H9 (cell line): ENCODE measurements at regions not wholly inside any gene's neighbourhood (a gene's known extent, or its start where the extent isn't known, plus 50 kb on each side); places are given as distances from the start of the nearest gene placed in this dataset.

Source experiments
- DNase-seq: peaks from one replicate; pipeline ENCODE4 v3.0.0-alpha.2; 2017
- H2AFZ ChIP-seq: one replicate; pipeline ENCODE4 v1.6.1; 2013; ENCODE audit warnings: mild to moderate bottlenecking, low read length, control low read depth, moderate library complexity
- H2AK5ac ChIP-seq: 2 replicates; pipeline ENCODE4 v1.6.1; 2013; ENCODE audit warnings: low read length, control low read depth, mixed read lengths; ENCODE audit not compliant: insufficient read length
- H2BK120ac ChIP-seq: one replicate; pipeline ENCODE4 v1.6.1; 2013; ENCODE audit warnings: low read depth, mild to moderate bottlenecking, low read length, control low read depth, inconsistent platforms; ENCODE audit not compliant: poor library complexity, severe bottlenecking
- H2BK12ac ChIP-seq: 2 replicates; pipeline ENCODE4 v1.6.1; 2013; ENCODE audit warnings: low read length, control low read depth, mixed read lengths, low read depth; ENCODE audit not compliant: insufficient read length
- H2BK15ac ChIP-seq: 2 replicates; pipeline ENCODE4 v1.6.1; 2013; ENCODE audit warnings: low read depth, low read length, control low read depth
- H2BK20ac ChIP-seq: one replicate; pipeline ENCODE4 v1.6.1; 2013; ENCODE audit warnings: low read depth, mild to moderate bottlenecking, low read length, control low read depth, inconsistent platforms; ENCODE audit not compliant: poor library complexity, severe bottlenecking
- H2BK5ac ChIP-seq: 2 replicates; pipeline ENCODE4 v1.6.1; 2013; ENCODE audit warnings: low read length, control low read depth, mixed read lengths; ENCODE audit not compliant: insufficient read length
- H3K14ac ChIP-seq: 2 replicates; pipeline ENCODE4 v1.6.1; 2013; ENCODE audit warnings: low read length, control low read depth; ENCODE audit not compliant: insufficient read depth
- H3K18ac ChIP-seq: 2 replicates; pipeline ENCODE4 v1.6.1; 2013; ENCODE audit warnings: low read depth, mild to moderate bottlenecking, mixed read lengths, low read length, control low read depth; ENCODE audit not compliant: insufficient read length
- H3K23ac ChIP-seq: 2 replicates; pipeline ENCODE4 v1.6.1; 2013; ENCODE audit warnings: low read length, control low read depth, mixed read lengths, low read depth; ENCODE audit not compliant: insufficient read length
- H3K23me2 ChIP-seq: 2 replicates; pipeline ENCODE4 v1.6.1; 2013; ENCODE audit warnings: low read depth, mild to moderate bottlenecking, mixed read lengths, low read length, control low read depth; ENCODE audit not compliant: insufficient read length, poor library complexity, severe bottlenecking
- H3K27ac ChIP-seq: 2 replicates; pipeline ENCODE4 v1.5.1; 2013; ENCODE audit warnings: low read length, control low read depth, mixed read lengths, low read depth; ENCODE audit not compliant: insufficient read length
- H3K27me3 ChIP-seq: 2 replicates; pipeline ENCODE4 v1.6.1; 2013; ENCODE audit warnings: low read length, control low read depth, inconsistent platforms; ENCODE audit not compliant: insufficient read depth
- H3K4ac ChIP-seq: 2 replicates; pipeline ENCODE4 v1.6.1; 2013; ENCODE audit warnings: low read depth, mild to moderate bottlenecking, control low read depth, inconsistent platforms, low read length, moderate library complexity
- H3K4me1 ChIP-seq: 2 replicates; pipeline ENCODE4 v1.6.1; 2013; ENCODE audit warnings: low read length, control low read depth, inconsistent platforms; ENCODE audit not compliant: insufficient read depth
- H3K4me2 ChIP-seq: 2 replicates; pipeline ENCODE4 v1.6.1; 2013; ENCODE audit warnings: low read length, control low read depth, mixed read lengths; ENCODE audit not compliant: insufficient read length, insufficient read depth
- H3K56ac ChIP-seq: 2 replicates; pipeline ENCODE4 v1.6.1; 2013; ENCODE audit warnings: low read depth, mild to moderate bottlenecking, mixed read lengths, low read length, control low read depth; ENCODE audit not compliant: insufficient read length
- H3K79me1 ChIP-seq: 2 replicates; pipeline ENCODE4 v1.6.1; 2013; ENCODE audit warnings: low read depth, mild to moderate bottlenecking, moderate library complexity, low read length, control low read depth, inconsistent platforms; ENCODE audit not compliant: insufficient read depth, poor library complexity, severe bottlenecking
- H3K79me2 ChIP-seq: 2 replicates; pipeline ENCODE4 v1.6.1; 2013; ENCODE audit warnings: low read length, control low read depth, inconsistent platforms; ENCODE audit not compliant: insufficient read depth
- H3K9ac ChIP-seq: 2 replicates; pipeline ENCODE4 v1.6.1; 2013; ENCODE audit warnings: low read length, control low read depth, mixed read lengths; ENCODE audit not compliant: insufficient read length; ENCODE audit errors: extremely low read depth
- H3K9me3 ChIP-seq: one replicate; pipeline ENCODE4 v1.6.1; 2013; ENCODE audit warnings: low read depth, low read length, inconsistent platforms; ENCODE audit not compliant: control insufficient read depth
- H3T11ph ChIP-seq: one replicate; pipeline ENCODE4 v1.6.1; 2013; ENCODE audit warnings: mild to moderate bottlenecking, low read length, control low read depth, inconsistent platforms
- H4K20me1 ChIP-seq: one replicate; pipeline ENCODE4 v1.6.1; 2013; ENCODE audit not compliant: control insufficient read depth, insufficient read length, insufficient read depth
- H4K5ac ChIP-seq: 2 replicates; pipeline ENCODE4 v1.6.1; 2013; ENCODE audit warnings: low read depth, mild to moderate bottlenecking, mixed read lengths, low read length, control low read depth; ENCODE audit not compliant: insufficient read length
- H4K8ac ChIP-seq: replicated peaks from 2 replicates; pipeline ENCODE4 v1.6.1; 2013; ENCODE audit warnings: low read length, control low read depth, mixed read lengths, low read depth; ENCODE audit not compliant: insufficient read length
- H4K91ac ChIP-seq: 2 replicates; pipeline ENCODE4 v1.6.1; 2013; ENCODE audit warnings: low read depth, mild to moderate bottlenecking, moderate library complexity, mixed read lengths, low read length, control low read depth; ENCODE audit not compliant: insufficient read length
- H3K27ac Mint-ChIP-seq, 3 experiments: 2 replicates in 2 of 3; 3 replicates in 1 of 3; pipeline ENCODE4 v1.8.0; 2020 to 2021; ENCODE audit warnings: mixed read lengths in 3 of 3, mild to moderate bottlenecking in 1 of 3, moderate library complexity in 1 of 3
- H3K27me3 Mint-ChIP-seq: 2 replicates; pipeline ENCODE4 v1.8.0; 2021; ENCODE audit warnings: low read depth, mild to moderate bottlenecking, moderate library complexity, mixed read lengths
- H3K36me3 Mint-ChIP-seq, 3 experiments: 2 replicates in 2 of 3; 3 replicates in 1 of 3; pipeline ENCODE4 v1.8.0; 2020 to 2021; ENCODE audit warnings: low read depth in 3 of 3, mixed read lengths in 3 of 3; ENCODE audit not compliant: insufficient read depth in 1 of 3
- H3K4me1 Mint-ChIP-seq, 2 experiments: 2 replicates each; pipeline ENCODE4 v1.8.0; 2020; ENCODE audit warnings: mixed read lengths in 2 of 2
- H3K4me3 Mint-ChIP-seq, 2 experiments: 2 replicates in 1 of 2; 3 replicates in 1 of 2; pipeline ENCODE4 v1.8.0; 2020 to 2021; ENCODE audit warnings: mild to moderate bottlenecking in 2 of 2, mixed read lengths in 2 of 2, moderate library complexity in 1 of 2
- H3K9me3 Mint-ChIP-seq, 2 experiments: 2 replicates in 1 of 2; 3 replicates in 1 of 2; pipeline ENCODE4 v1.8.0; 2020; ENCODE audit warnings: mild to moderate bottlenecking in 2 of 2, mixed read lengths in 2 of 2, moderate library complexity in 1 of 2
- WGBS: extraction: QIAGEN DNeasy Blood & Tissue Kit; methylation state at CpG from one replicate; pipeline ENCODE4 v1.1.7; 2013; ENCODE audit warnings: missing lambda C conversion rate, low lambda C conversion rate, mixed read lengths; ENCODE audit not compliant: insufficient read length; ENCODE audit errors: extremely low coverage; 5-methylcytosine and 5-hydroxymethylcytosine counted together
- TF ChIP-seq, protein P1 (sequence below): fragments of 200-600 bp; sonication (generic); conservative IDR thresholded peaks from 3 replicates; pipeline ENCODE4 v1.8.0; 2021; ENCODE audit warnings: antibody characterized with exemption, mild to moderate bottlenecking

DNA sequence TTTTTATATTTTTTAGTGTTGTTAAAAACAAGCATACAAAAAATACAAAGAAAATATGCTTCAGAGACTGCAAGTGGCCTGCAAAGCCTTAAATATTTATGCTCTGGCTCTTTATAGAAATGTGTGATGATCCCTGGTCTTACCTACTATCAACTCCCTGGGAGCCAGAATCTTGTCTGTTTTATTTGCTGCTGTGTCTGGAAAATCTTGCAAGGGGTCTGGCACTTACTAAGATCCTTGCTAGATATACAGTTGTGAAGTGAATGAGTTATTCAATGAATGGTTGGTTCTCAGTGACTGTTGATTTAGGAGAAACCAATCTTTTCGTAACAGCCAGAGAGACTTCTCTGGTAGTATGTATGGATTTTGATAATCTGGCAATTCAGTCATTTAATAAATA lies 521.0 kb upstream of the CFAP20DC start:
- Histone ChIP-seq H2BK12ac (no peak overlapping the region), H4K5ac (no peak overlapping the region), H2AK5ac (no peak overlapping the region), H2BK120ac (no peak overlapping the region), H4K20me1 (no peaks in the 10 kb centered on the region), H2AFZ (no peak overlapping the region), H3K79me2 (no peaks in the 10 kb centered on the region), H3K27ac (no peak overlapping the region), H2BK5ac (no peak overlapping the region), H3K23me2 (no peaks in the 10 kb centered on the region), H2BK15ac (no peak overlapping the region), H3K79me1 (no peaks in the 10 kb centered on the region), H3K14ac (no peak overlapping the region), H3K23ac (no peak overlapping the region), H3K4me2 (no peak overlapping the region), H2BK20ac (no peak overlapping the region), H3K9me3 (no peaks in the 10 kb centered on the region), H3K27me3 (no peaks in the 10 kb centered on the region), H3K18ac (no peak overlapping the region), H3K56ac (no peak overlapping the region), H3K4ac (no peak overlapping the region), H4K91ac (no peak overlapping the region), H3K9ac (no peak overlapping the region), H4K8ac (no peak overlapping the region), H3K4me1 (no peaks in the 10 kb centered on the region), H3T11ph (no peak overlapping the region)
- DNase-seq: no peak
- TF ChIP-seq, protein P1, sequence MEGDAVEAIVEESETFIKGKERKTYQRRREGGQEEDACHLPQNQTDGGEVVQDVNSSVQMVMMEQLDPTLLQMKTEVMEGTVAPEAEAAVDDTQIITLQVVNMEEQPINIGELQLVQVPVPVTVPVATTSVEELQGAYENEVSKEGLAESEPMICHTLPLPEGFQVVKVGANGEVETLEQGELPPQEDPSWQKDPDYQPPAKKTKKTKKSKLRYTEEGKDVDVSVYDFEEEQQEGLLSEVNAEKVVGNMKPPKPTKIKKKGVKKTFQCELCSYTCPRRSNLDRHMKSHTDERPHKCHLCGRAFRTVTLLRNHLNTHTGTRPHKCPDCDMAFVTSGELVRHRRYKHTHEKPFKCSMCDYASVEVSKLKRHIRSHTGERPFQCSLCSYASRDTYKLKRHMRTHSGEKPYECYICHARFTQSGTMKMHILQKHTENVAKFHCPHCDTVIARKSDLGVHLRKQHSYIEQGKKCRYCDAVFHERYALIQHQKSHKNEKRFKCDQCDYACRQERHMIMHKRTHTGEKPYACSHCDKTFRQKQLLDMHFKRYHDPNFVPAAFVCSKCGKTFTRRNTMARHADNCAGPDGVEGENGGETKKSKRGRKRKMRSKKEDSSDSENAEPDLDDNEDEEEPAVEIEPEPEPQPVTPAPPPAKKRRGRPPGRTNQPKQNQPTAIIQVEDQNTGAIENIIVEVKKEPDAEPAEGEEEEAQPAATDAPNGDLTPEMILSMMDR: no peak
- Mint-ChIP-seq H3K27me3 (peaks cover 5% of the 10 kb centered on the region; the same call in 1 of the 2 replicates), H3K36me3 (no peaks in the 10 kb centered on the region), H3K9me3 (no peaks in the 10 kb centered on the region; a peak in 1 of 5 replicates), H3K4me3 (no peak overlapping the region), H3K4me1 (no peaks in the 10 kb centered on the region), H3K27ac (no peak overlapping the region)
- WGBS: no CpG with 5 or more reads among the region's 1 CpG
